NCI-H187 treated with DMSO at 0.1 percent for 48 hours (cell line): ENCODE measurements at regions not wholly inside any gene's neighbourhood (a gene's known extent, or its start where the extent isn't known, plus 50 kb on each side); places are given as distances from the start of the nearest gene placed in this dataset.

ENCODE experiments used
- DNase-seq: peaks from one replicate; lab custom pipeline; 2025; lab: John Stamatoyannopoulos, UW

DNA sequence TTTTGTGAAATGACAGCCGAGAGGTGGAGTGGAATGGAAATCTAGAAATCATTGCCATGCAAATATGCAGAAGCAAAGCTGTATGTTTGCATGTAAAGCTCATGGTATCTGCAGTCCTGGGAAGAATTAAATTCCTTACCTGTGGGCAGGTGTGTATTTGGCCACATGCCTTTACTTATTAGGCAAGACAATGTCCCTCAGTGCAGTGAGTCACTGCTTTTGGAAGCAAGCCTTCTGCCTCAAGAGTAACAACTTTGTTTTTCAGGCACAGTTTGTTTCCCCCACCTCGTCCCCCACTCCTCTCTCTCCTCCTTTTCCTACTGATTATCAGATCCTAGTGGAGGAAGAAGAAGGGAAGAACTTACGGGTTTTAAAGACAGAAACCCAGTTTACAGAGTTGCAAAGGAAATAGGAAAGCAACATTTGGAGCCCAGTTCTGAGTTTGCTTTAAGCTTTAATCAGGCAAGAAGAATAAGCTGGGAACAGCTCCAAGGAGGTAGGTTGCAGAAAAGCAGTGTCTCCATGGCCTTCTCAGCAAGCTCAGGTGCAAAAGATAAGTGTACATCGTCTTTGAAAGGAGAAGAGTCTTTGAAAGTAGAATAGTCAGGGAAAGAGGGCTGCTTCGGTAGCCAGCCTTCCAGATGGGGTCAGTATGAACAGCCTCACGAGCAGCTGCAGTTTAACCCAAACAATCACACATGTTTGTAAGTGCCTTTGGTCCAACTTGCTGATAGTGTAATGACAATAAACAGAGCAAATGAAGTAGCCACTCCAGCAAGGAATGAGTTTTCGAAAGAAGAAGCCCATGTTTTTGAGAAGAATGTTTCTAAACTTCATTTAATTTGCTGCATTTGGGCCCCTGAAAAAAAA lies 190.1 kb downstream of the KLF5 start:
- DNase-seq = no peak

DNA sequence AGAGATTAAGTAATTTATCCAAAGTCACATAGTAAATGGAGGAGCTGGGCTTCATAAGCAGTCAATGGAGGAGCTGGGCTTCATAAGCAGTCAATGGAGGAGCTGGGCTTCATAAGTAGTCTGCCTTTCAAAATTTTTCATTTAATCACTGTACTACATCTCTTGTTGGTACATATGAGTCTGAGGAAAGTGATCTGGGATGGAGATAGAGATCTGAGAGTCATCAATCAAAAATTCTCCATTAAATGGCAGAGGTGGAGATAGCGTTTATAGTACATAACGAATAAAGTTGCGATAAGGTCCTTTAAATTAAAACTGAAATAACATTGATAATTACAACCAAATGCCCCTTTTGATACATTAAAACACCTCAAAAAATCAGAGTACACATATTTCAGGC lies 189.3 kb downstream of the KLF5 start:
- DNase-seq = no peak

GRCh38 chr13:73245246-73245645 lies 186.4 kb downstream of the KLF5 start:
- DNase-seq = no peak

DNA sequence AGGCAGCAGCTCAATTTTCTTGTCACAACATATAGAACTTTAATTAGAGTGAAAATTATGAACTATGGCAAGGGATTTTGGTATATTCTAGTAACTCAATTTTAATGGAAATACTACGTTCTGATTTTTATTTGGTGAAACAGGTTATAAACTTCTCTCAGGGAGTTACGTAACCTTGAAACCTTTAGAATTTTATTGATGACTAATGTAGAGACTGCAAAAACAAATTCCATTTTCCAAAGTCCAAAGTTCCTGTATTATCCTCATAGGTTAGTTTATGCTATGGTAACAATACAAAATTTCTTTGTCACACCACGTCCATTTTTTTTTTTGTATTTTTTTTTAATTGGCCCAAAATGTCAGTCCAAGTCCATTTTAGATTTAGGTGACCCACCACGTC lies 185.7 kb downstream of the KLF5 start:
- no peak for DNase-seq

- DNase-seq = no peak
Observed at GRCh38 chr13:73242515-73243015, 183.8 kb downstream of the KLF5 start.

GRCh38 chr13:73240193-73240592 lies 181.4 kb downstream of the KLF5 start:
- DNase-seq = no peak

DNA sequence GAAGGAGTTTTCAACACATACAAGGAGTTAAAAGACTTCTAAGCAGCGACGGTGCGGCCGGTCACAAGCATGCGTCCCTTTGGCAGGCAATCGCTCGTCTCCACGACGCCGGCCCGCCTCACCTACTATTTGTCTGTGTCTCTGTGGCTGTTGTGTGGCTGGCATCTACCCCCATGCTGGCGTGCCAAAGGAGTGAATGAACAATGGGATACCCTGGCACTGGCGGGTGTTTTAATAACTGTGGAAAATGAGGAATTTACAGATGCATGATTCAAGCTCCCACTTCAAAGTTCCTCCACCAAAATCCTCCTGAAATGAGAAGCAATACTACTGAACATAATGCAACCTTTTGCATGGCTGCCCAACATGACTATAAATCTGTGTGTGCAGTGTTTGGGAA lies 176.6 kb downstream of the KLF5 start:
- DNase-seq = no peak

DNA sequence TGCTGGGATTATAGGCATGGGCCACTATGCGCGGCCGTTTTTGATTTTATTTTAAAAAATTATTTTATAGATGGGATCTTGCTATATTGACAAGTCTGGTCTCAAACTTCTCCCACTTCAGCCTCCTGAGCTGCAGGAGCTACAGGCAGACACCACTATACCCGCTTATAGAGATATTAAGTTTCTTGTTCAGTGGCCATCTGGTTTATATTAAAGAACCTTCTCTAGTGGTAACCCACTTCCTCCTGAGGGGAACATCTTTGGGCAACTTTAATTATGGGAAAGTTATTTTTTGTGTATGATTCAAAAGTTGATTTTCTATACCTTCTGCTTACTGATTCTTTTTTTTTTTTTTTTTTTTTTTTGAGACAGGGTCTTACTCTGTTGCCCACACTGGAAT lies 172.7 kb downstream of the KLF5 start:
- no peak for DNase-seq

DNA sequence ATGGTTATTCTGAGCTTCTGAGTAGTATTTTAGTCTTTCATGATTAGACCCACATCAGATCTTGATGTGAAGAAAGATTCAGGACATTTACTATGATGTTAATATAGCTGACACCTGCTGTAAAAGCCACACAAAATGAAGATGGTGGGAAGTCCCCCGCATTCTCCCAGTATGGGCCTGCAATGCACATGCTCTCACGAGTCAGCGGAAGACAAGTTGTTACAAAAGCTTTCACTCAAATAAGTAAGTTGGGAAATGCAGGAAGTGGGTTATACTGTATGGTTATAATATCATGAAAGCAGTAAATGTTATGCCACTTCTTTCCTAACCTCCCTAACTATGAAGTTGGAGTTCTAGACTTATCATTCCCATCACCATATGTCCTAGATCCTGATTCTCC lies 171.9 kb downstream of the KLF5 start:
- no peak for DNase-seq

GRCh38 chr13:73228546-73228945 lies 169.7 kb downstream of the KLF5 start:
- DNase-seq = no peak

GRCh38 chr13:73225990-73226389 lies 167.2 kb downstream of the KLF5 start:
- no peak for DNase-seq

DNA sequence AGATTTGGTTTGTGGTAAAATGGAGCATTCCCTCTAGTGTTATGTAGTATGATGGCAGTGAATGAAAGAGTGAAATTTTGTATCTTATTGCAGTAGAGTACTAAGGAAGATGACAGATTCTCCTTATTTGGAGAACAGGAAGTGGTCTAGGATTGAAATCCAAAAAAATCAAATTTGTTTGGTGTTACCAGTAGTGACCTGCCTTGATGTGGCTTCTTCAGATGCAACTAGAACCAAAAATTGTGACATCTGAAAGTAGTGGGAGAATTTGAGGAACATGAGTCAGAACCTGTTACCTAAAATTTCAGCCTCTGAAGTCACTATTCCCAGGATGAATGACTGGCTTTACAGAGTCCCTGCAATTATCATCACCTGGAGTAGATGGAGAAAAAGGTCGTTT lies 165.9 kb downstream of the KLF5 start:
- no peak for DNase-seq

GRCh38 chr13:73223372-73223781 lies 164.6 kb downstream of the KLF5 start:
- DNase-seq = no peak

- DNase-seq = no peak
Observed at GRCh38 chr13:73222627-73223305, 164.0 kb downstream of the KLF5 start.

- no peak for DNase-seq
Observed at GRCh38 chr13:73220966-73221720, 162.3 kb downstream of the KLF5 start.

DNA sequence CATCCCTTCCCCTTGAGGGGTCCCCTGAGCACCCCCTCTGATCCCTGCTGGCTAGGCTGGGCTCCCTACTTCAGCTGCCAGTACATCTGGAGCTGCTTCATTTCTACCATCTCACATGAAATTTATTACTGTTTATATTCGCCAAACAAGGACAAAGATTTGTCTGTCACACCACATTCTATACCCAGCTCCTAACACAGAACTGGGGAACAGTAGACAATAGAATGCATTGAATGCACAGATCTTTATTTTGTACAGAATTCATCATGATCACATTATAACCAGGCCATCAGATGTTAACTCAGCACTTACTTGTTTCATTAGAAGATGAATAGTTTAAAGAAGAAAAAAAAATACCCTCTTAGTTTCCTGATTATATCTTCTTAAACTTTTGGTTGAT lies 159.4 kb downstream of the KLF5 start:
- no peak for DNase-seq

DNA sequence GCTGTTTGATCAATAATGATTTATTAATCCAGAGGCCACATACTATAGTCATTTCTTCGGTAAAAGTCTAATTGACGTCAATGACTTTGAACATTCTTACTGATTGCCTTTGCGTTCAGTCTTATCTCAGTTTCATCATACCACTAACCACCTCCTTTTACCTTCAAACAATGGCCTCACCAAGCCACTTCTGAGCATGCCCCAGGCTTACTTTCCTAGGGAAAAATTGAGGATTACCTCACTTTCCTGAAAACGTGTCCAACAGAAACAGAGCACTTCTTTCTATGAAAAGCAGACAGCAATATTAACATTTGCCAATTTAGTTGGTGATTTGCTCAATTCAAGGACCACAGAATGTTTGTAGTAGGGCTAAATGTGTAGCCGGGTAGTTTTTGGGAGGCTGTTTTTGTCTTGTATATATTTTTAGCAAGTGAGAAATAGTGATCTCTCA lies 157.6 kb downstream of the KLF5 start:
- no peak for DNase-seq

DNA sequence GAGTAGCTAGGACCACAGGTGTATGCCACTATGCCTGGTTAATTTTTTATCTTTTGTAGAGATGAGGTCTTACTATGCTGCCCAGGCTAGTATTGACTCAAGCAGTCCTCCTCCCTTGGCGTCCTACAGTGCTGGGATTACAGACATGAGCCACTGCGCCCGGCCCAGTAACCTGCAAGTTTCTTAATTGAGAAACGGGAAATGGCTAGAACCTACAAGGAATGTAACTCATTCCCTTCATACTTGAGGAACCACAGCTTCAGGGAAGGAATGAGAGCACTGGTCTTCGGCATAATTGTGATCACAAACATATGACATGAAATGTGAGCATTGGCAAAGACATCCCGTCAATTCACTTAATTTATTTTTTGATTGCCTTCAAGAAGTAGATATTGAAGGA lies 157.0 kb downstream of the KLF5 start:
- no peak for DNase-seq

- no peak for DNase-seq
Observed at GRCh38 chr13:73212482-73212881, 153.7 kb downstream of the KLF5 start.

- no peak for DNase-seq
Observed at GRCh38 chr13:73210218-73210883, 151.5 kb downstream of the KLF5 start.

- DNase-seq = no peak
Observed at GRCh38 chr13:73204952-73205351, 146.1 kb downstream of the KLF5 start.

DNA sequence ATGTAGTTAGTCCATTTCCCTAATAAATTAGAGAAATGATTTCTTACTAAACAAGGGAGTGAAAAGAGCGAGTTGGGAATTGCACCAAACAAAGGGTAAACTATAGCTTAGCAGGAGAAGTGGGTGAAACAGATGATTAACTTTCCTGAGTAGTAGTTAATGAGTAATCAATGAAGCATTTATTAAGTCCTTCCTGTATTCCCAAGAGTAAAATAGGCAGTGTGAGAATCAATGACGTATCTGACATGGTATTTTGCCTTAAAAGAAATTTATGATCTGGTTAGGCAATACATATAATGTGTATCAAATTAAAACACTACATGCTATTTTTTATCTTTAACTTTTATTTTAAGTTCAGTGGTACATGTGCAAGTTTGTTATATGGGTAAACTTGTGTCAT lies 142.8 kb downstream of the KLF5 start:
- no peak for DNase-seq
